GM21526 (cell line): ENCODE measurements at regions not wholly inside any gene's neighbourhood (a gene's known extent, or its start where the extent isn't known, plus 50 kb on each side); places are given as distances from the start of the nearest gene placed in this dataset.

ENCODE experiments used
- ATAC-seq: cut with Tn5 transposase; IDR thresholded peaks from one replicate; pipeline ENCODE4 v1.9.1; 2021; ENCODE audit warnings: moderate library complexity; ENCODE audit not compliant: unreplicated experiment, low FRiP score

- ATAC-seq = no peak
These were observed 729.8 kb downstream of the EFNA5 start for GRCh38 chr5:106940986-106941385.

- ATAC-seq = no peak
These were observed 730.4 kb downstream of the EFNA5 start for GRCh38 chr5:106940301-106940846.

- no peak for ATAC-seq
These were observed 747.3 kb downstream of the EFNA5 start for GRCh38 chr5:106923409-106923808.

DNA sequence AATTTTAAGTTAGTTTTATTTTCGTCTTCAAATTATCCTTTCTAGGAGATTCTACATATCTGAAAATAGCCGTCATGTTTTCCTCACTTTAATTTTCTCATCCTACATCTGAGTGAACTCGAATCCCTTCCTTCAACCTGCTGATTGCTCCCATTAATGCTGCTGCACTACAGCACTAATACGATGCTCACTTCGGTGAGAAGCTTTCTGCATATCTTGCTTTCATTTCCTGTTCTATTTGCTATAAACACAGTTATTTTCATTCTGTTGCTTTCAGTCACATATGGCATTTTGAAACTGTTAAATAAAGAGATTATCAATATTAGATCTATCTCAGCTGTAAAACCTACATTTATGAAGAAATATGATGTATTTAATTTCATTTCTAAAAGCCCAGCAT, 749.2 kb downstream of the EFNA5 start:
- ATAC-seq = no peak

GRCh38 chr5:106910486-106910885, 760.3 kb downstream of the EFNA5 start:
- ATAC-seq = no peak

- ATAC-seq = no peak
These were observed 761.0 kb downstream of the EFNA5 start for GRCh38 chr5:106909716-106910115.

DNA sequence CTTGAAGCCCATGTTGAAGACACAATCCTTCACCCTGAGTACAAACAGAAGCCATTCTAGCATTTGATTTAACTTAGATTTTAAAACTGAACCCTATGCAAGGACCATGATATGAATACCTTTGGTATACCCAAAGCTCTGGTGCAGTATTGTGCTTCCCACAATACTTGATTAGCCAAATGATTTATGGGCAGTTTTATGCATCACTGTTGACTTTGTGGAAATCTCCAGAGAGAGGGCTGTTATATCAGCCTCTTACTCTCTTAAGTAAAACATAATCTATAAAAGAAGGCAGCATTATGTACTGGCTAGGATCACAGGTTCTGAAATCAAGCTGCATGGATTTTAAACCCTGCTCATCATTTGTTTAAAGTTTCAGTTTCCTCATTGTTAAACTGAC, 762.8 kb downstream of the EFNA5 start:
- no peak for ATAC-seq

- ATAC-seq = no peak
These were observed 764.5 kb downstream of the EFNA5 start for GRCh38 chr5:106906199-106906598.

- ATAC-seq = no peak
These were observed 775.8 kb downstream of the EFNA5 start for GRCh38 chr5:106894964-106895363.

GRCh38 chr5:106882035-106882434, 788.7 kb downstream of the EFNA5 start:
- no peak for ATAC-seq

DNA sequence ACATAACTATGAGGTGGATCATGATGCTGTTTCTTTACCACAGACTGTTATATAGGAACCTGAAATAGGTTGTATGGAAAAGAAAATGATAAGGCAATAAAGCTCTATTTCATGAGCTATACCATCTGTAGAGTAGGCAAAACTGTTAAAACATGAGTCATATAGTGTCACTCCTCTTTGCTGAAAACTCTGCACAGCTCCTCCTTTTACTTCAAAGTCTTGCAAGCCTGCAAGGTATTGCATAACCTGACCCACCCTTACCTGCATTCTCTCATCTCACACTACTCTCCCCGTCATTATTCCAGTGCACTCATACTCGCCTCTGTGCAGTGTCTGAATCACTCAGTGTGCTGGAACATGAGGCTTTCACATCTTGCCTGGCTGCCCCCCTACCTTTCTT, 790.1 kb downstream of the EFNA5 start:
- ATAC-seq = no peak

DNA sequence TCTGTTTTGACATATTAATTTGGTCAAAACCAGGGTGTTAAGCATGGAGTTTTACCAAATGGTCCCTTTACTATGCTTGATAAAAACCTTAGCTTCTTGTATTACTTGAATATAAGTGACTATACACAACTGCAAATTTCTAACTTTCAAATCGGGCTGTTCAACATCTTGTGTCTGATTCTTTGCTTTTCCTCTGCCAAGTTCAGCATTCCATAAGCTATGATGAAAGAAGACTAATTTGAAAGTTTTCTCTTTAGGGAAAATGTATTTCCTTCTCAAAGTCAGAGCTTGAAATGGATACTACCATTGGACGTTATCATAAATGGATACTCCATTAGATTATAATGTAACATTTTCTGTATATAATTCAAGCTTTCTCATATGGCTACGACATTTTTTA, 792.9 kb downstream of the EFNA5 start:
- no peak for ATAC-seq

- ATAC-seq = no peak
These were observed 794.0 kb downstream of the EFNA5 start for GRCh38 chr5:106876665-106877194.

DNA sequence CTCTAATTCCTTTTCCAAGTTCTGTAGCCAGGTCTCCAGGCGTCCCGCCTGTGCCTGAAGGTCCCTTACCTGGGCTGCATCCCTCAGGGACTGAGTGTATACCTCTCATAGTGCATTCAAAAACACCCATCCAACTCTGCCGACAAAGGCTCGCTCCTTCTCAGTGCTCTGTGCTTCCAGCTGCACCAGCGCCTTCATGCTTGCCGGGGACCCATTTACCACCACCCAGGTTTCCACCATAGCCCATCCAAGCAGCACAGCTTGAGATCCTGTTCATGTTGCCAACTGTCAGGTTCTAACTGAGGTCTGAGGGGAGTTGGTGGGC, 794.5 kb downstream of the EFNA5 start:
- ATAC-seq = no peak

DNA sequence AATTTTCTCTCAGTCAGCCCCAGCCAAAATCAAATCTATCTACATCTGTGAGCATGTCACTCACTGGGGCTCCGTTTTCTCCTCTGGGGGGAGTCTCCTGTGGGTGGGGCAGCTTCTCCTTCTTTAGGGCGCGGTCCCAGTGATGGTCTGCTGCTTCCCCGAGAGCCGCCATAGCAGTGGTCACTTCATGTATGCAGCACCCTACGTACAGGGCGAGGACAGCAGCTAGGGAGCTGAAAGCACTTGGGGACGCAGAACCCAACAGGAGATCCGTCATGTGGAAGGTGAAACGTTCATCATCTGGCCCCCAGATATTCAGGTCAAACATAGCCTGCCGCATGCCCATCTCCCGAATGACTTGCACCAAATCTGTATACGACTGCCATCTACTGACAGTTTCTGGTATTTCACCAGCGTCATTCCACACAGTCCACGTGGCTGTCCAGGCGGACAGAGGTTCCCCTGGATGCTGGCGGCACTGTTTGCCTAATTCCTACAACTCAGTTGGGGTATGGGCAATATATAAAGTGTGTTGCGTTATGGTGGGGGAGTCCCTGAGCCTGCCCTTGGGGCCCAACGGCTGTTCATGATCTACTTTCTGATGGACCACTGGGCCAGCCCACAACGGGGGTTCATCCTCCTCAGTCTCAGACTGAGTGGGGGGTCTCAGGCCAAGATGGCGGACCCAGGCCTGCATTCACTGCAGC, 795.0 kb downstream of the EFNA5 start:
- ATAC-seq = no peak

GRCh38 chr5:106874974-106875373, 795.8 kb downstream of the EFNA5 start:
- ATAC-seq = no peak

- no peak for ATAC-seq
These were observed 796.2 kb downstream of the EFNA5 start for GRCh38 chr5:106874531-106874930.

DNA sequence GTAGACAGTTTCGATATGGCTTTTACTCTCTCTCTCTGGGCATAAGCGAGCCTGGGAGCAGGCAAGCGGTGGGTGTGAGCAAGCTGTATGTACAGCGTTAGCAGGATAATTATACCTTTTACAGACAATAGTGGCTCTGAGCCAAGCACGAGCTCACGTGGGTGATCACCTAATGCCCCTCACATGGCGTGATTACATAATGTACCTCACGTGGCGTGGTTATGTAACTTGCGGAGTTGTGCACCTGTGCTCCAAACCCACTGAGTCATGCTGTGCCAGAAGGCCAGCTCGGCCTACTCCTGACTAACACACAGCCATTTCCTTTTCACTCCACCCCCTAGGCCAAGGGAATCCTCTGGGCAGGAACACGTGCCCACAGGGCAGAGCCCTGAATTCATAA, 797.2 kb downstream of the EFNA5 start:
- ATAC-seq = no peak

DNA sequence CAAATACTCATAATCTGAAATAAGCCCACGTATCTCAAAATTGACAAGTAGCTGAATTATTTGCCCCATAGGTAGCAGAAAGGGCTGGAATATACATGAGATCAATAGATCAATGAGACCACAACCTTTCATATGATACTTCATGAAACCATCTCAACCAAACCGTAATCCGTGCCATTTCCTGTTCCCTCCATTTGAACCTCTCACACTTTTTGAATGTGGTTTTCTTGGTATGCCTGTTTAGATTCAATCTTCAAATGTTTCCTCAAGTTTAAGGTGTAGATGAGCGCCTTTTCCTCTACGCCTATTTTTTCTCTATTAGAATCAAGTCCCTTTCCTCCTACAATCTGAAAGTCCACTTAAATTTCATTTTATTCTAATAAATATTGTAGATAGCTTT, 805.5 kb downstream of the EFNA5 start:
- no peak for ATAC-seq

GRCh38 chr5:106862450-106863193, 808.1 kb downstream of the EFNA5 start:
- ATAC-seq = no peak

GRCh38 chr5:106860398-106861044, 810.2 kb downstream of the EFNA5 start:
- peak; percentile 60 for ATAC-seq
